Naive B cell (primary cell): ENCODE measurements at regions not wholly inside any gene's neighbourhood (a gene's known extent, or its start where the extent isn't known, plus 50 kb on each side); places are given as distances from the start of the nearest gene placed in this dataset.
"Not testable (repeated sequence)": the region's sequence is repeated elsewhere in the genome, so short reads cannot be mapped to it uniquely, and the experiment has no call there.

Experiments used
- ATAC-seq, 2 donors: fragments of 150-1000 bp; cut with Tn5 transposase; 2 replicates each; pipeline ENCODE4 v1.10.0; 2021; ENCODE audit warnings: low read depth in 2 of 2, mild to moderate bottlenecking in 2 of 2, moderate library complexity in 2 of 2
- DNase-seq: peaks from one replicate; pipeline ENCODE4 v3.0.0; 2022
- H3K27ac Mint-ChIP-seq, 6 donors: one replicate each; pipeline ENCODE4 v1.8.0; 2020 to 2022; ENCODE audit warnings: mild to moderate bottlenecking in 6 of 6, mixed read lengths in 6 of 6, moderate library complexity in 5 of 6, inconsistent platforms in 2 of 6
- H3K27me3 Mint-ChIP-seq, 3 donors: one replicate each; pipeline ENCODE4 v1.8.0; 2021 to 2022; ENCODE audit warnings: mixed read lengths in 3 of 3, mild to moderate bottlenecking in 1 of 3
- H3K36me3 Mint-ChIP-seq, 2 donors: one replicate each; pipeline ENCODE4 v1.8.0; 2020 to 2022; ENCODE audit warnings: mixed read lengths in 2 of 2, inconsistent platforms in 1 of 2, mild to moderate bottlenecking in 1 of 2
- H3K4me1 Mint-ChIP-seq, 3 donors: one replicate each; pipeline ENCODE4 v1.8.0; 2020 to 2022; ENCODE audit warnings: mixed read lengths in 3 of 3, inconsistent platforms in 1 of 3, mild to moderate bottlenecking in 1 of 3, moderate library complexity in 1 of 3
- H3K4me3 Mint-ChIP-seq, 8 donors: one replicate each; pipeline ENCODE4 v1.8.0; 2020 to 2022; ENCODE audit warnings: mild to moderate bottlenecking in 8 of 8, mixed read lengths in 8 of 8, moderate library complexity in 8 of 8, inconsistent platforms in 2 of 8
- H3K9me3 Mint-ChIP-seq, 7 donors: one replicate each; pipeline ENCODE4 v1.8.0; 2020 to 2022; ENCODE audit warnings: mixed read lengths in 7 of 7, mild to moderate bottlenecking in 5 of 7, inconsistent platforms in 2 of 7, moderate library complexity in 1 of 7

DNA sequence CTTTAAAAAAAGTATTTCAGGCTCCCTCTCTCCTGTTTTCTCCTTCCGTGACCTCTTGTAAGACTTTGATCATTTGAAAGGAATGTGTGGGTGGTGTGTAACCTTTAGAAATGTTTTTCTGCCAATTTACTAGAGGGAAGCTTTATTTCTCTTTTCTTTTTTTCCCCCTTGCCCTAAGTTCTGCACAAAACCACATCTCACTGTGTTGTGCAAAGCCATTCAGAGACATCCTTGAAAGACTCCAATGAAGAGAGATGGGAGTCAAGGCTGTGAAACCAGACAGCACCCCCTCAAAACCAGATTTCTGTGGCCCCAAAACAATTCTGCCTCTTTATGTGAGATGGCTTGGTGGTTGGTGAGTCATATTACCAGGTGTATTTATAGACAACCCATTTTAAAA, 184.6 kb upstream of the ERBB4 start:
- H3K4me3 Mint-ChIP-seq = no peak overlapping the region
- H3K9me3 Mint-ChIP-seq = peaks cover 2 to 17% (median 5%) of the 10 kb centered on the region in 7 donors
- H3K27ac Mint-ChIP-seq = no peak overlapping the region
- ATAC-seq = no peak
- peaks cover 0 to 3% of the 10 kb centered on the region in 2 donors for H3K36me3 Mint-ChIP-seq
- H3K27me3 Mint-ChIP-seq = peaks cover 0 to 15% (median 4%) of the 10 kb centered on the region in 3 donors
- no peaks in the 10 kb centered on the region for H3K4me1 Mint-ChIP-seq
- DNase-seq = no peak

DNA sequence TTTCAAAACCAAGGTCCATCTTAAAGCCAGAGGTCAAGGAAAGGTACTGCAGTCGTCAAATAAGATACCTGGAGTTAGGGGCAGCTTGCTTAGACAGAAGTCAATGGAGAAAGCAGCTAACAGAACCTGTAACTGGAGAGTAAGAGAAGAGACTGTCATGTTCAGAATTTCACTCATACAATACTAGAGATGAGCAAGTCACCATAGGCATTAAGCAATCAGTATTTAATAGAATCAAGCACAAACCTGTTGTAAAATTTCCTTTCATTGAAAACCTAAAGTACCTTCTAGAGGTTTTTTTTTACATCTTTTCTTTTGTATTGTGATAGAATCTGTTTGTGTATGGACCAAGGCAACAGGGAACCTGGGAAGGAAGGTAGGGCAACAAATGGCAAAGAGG, 183.4 kb upstream of the ERBB4 start:
- H3K36me3 Mint-ChIP-seq = peaks cover 0 to 3% of the 10 kb centered on the region in 2 donors
- ATAC-seq = no peak
- H3K4me3 Mint-ChIP-seq = no peak overlapping the region
- peaks cover 2 to 17% (median 5%) of the 10 kb centered on the region in 7 donors for H3K9me3 Mint-ChIP-seq
- DNase-seq = no peak
- no peaks in the 10 kb centered on the region for H3K4me1 Mint-ChIP-seq
- H3K27ac Mint-ChIP-seq = no peak overlapping the region
- H3K27me3 Mint-ChIP-seq = peaks cover 9 to 15% (median 11%) of the 10 kb centered on the region in 3 donors

- H3K4me3 Mint-ChIP-seq = no peak overlapping the region
- no peak for ATAC-seq
- H3K4me1 Mint-ChIP-seq = no peaks in the 10 kb centered on the region
- H3K36me3 Mint-ChIP-seq = peaks cover 0 to 3% of the 10 kb centered on the region in 2 donors
- H3K27me3 Mint-ChIP-seq = peaks cover 7 to 15% (median 9%) of the 10 kb centered on the region in 3 donors
- no peak for DNase-seq
- no peak overlapping the region for H3K27ac Mint-ChIP-seq
- peaks cover 2 to 17% (median 5%) of the 10 kb centered on the region in 7 donors for H3K9me3 Mint-ChIP-seq
Measured at GRCh38 chr2:212721026-212721451, 182.4 kb upstream of the ERBB4 start.

- not testable (repeated sequence) for H3K27me3 Mint-ChIP-seq, DNase-seq, H3K4me1 Mint-ChIP-seq, H3K4me3 Mint-ChIP-seq, H3K36me3 Mint-ChIP-seq, H3K27ac Mint-ChIP-seq, H3K9me3 Mint-ChIP-seq, ATAC-seq
Measured at GRCh38 chr2:212715411-212715810, 176.8 kb upstream of the ERBB4 start.

- Mint-ChIP-seq H3K4me3 (no peak overlapping the region), H3K4me1 (no peaks in the 10 kb centered on the region), H3K36me3 (no peaks in the 10 kb centered on the region), H3K27ac (no peak overlapping the region), H3K9me3 (no peaks in the 10 kb centered on the region), H3K27me3 (peaks cover 12 to 17% (median 15%) of the 10 kb centered on the region in 3 donors)
- ATAC-seq (no peak), DNase-seq (no peak)
Measured at GRCh38 chr2:212713681-212714080, 175.1 kb upstream of the ERBB4 start.

- ATAC-seq (no peak), DNase-seq (no peak)
- Mint-ChIP-seq H3K27ac (peak overlapping the region in 1 of 6 donors; percentile 80), H3K4me1 (no peaks in the 10 kb centered on the region), H3K27me3 (peaks cover 12 to 18% (median 17%) of the 10 kb centered on the region in 3 donors), H3K9me3 (no peaks in the 10 kb centered on the region), H3K4me3 (no peak overlapping the region), H3K36me3 (no peaks in the 10 kb centered on the region)
Measured at GRCh38 chr2:212712991-212713390, 174.4 kb upstream of the ERBB4 start.

- H3K27me3 Mint-ChIP-seq = peaks cover 16 to 18% (median 17%) of the 10 kb centered on the region in 3 donors
- no peak for DNase-seq
- H3K4me1 Mint-ChIP-seq = no peaks in the 10 kb centered on the region
- ATAC-seq = no peak
- H3K4me3 Mint-ChIP-seq = no peak overlapping the region
- no peaks in the 10 kb centered on the region for H3K9me3 Mint-ChIP-seq
- H3K27ac Mint-ChIP-seq = no peak overlapping the region
- no peaks in the 10 kb centered on the region for H3K36me3 Mint-ChIP-seq
Measured at GRCh38 chr2:212712466-212712865, 173.9 kb upstream of the ERBB4 start.

GRCh38 chr2:212711856-212712255, 173.3 kb upstream of the ERBB4 start:
- H3K4me3 Mint-ChIP-seq = no peak overlapping the region
- ATAC-seq = no peak

GRCh38 chr2:212709280-212709679, 170.7 kb upstream of the ERBB4 start:
- H3K9me3 Mint-ChIP-seq = no peaks in the 10 kb centered on the region
- H3K27ac Mint-ChIP-seq = no peak overlapping the region
- no peaks in the 10 kb centered on the region for H3K4me1 Mint-ChIP-seq
- no peak for DNase-seq
- H3K4me3 Mint-ChIP-seq = no peak overlapping the region
- peaks cover 18 to 28% (median 25%) of the 10 kb centered on the region in 3 donors for H3K27me3 Mint-ChIP-seq
- ATAC-seq = no peak
- H3K36me3 Mint-ChIP-seq = no peaks in the 10 kb centered on the region

More at GRCh38 chr2:212711856-212712255, 173.3 kb upstream of the ERBB4 start:
- Mint-ChIP-seq H3K27ac (no peak overlapping the region), H3K27me3 (peaks cover 18% of the 10 kb centered on the region in 3 donors), H3K4me1 (no peaks in the 10 kb centered on the region), H3K36me3 (no peaks in the 10 kb centered on the region), H3K9me3 (no peaks in the 10 kb centered on the region)
- no peak for DNase-seq

DNA sequence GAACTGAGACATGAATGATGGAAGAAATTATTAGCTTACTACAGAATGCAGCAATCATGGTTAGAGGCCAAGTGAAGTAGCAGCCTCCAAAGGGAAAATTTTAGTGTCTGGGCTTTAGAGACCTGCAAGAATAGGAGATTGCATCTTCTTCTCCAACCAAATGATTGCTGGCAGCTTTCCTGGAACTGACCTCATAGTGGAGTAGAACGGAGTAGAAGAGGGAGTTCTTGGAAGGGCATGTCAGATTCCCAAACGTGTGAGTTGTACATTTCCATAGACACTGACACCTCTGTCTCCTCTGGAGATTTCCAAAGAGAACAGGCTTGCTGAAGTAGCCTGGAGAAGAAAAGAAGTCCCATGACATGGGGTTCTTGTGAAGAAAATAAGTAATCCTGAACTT, 169.8 kb upstream of the ERBB4 start:
- ATAC-seq (no peak), DNase-seq (no peak)
- Mint-ChIP-seq H3K36me3 (no peaks in the 10 kb centered on the region), H3K4me1 (no peaks in the 10 kb centered on the region), H3K27ac (no peak overlapping the region), H3K27me3 (peaks cover 18 to 28% (median 18%) of the 10 kb centered on the region in 3 donors), H3K9me3 (no peaks in the 10 kb centered on the region), H3K4me3 (no peak overlapping the region)

GRCh38 chr2:212695426-212695825, 156.8 kb upstream of the ERBB4 start:
- no peak overlapping the region for H3K4me3 Mint-ChIP-seq
- peaks cover 0 to 14% (median 0%) of the 10 kb centered on the region in 3 donors for H3K27me3 Mint-ChIP-seq
- no peaks in the 10 kb centered on the region for H3K4me1 Mint-ChIP-seq
- no peak overlapping the region for H3K27ac Mint-ChIP-seq
- ATAC-seq = no peak
- no peaks in the 10 kb centered on the region for H3K36me3 Mint-ChIP-seq
- H3K9me3 Mint-ChIP-seq = no peaks in the 10 kb centered on the region
- no peak for DNase-seq

- H3K27ac Mint-ChIP-seq = no peak overlapping the region
- H3K4me1 Mint-ChIP-seq = no peaks in the 10 kb centered on the region
- H3K27me3 Mint-ChIP-seq = peaks cover 0 to 8% (median 0%) of the 10 kb centered on the region in 3 donors
Measured at GRCh38 chr2:212694398-212694797, 155.8 kb upstream of the ERBB4 start.

GRCh38 chr2:212692466-212692865, 153.9 kb upstream of the ERBB4 start:
- H3K27me3 Mint-ChIP-seq = peaks cover 0 to 8% (median 0%) of the 10 kb centered on the region in 3 donors
- H3K36me3 Mint-ChIP-seq = no peaks in the 10 kb centered on the region
- H3K4me3 Mint-ChIP-seq = no peak overlapping the region
- H3K4me1 Mint-ChIP-seq = no peaks in the 10 kb centered on the region
- DNase-seq (no peak), ATAC-seq (no peak)
- no peaks in the 10 kb centered on the region for H3K9me3 Mint-ChIP-seq
- H3K27ac Mint-ChIP-seq = no peak overlapping the region

More at GRCh38 chr2:212694398-212694797, 155.8 kb upstream of the ERBB4 start:
- ATAC-seq = no peak
- Mint-ChIP-seq H3K4me3 (no peak overlapping the region), H3K9me3 (no peaks in the 10 kb centered on the region), H3K36me3 (no peaks in the 10 kb centered on the region)
- no peak for DNase-seq

- DNase-seq = peak; percentile 45
- no peak overlapping the region for H3K27ac Mint-ChIP-seq
- no peaks in the 10 kb centered on the region for H3K9me3 Mint-ChIP-seq
- peaks cover under 1 to 20% (median 4%) of the 10 kb centered on the region in 3 donors for H3K27me3 Mint-ChIP-seq
- ATAC-seq = peak; percentile 37 to 58
- H3K36me3 Mint-ChIP-seq = no peaks in the 10 kb centered on the region
- H3K4me3 Mint-ChIP-seq = no peak overlapping the region
- H3K4me1 Mint-ChIP-seq = no peaks in the 10 kb centered on the region
Measured at GRCh38 chr2:212686285-212686895, 147.8 kb upstream of the ERBB4 start.
